ENCODE measurements at regions not wholly inside any gene's neighbourhood (a gene's known extent, or its start where the extent isn't known, plus 50 kb on each side); places are given as distances from the start of the nearest gene placed in this dataset.

DNA sequence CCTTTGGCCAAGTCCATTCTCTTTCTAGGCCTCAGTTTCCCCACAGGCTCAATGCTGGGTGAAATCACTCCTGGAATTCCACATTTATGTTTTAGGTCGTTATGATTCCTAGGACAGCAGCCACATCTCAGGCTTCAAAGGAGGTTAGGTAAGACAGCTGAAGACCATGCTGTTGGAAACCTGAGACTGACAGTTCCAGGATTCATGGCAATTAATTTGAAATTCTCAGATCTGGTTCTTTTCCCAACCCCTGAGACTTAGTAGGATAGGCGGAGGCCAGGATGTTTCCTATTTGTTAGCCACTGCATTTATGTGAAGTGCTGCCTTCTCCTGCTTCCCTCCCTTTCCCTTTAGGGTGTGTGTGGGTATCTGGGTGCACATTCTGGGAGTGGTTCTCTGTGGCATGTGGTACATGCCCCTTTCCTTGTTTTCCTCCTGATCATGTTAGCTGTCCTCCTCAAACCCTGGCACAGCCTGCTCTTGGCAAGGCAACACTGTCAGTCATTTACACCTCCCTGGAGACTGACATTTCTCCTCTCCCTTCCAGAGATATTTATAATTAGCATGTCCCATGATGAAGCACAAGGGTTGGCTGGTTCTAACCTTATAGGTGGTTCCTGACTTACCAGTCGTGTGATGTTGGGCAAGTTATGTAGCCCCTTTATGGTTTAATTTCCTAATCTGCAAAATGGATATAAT is 91.4 kb upstream of the SALL1 start:
- DNase-seq (ENCODE audit: insufficient read length, low spot score, missing footprints): no peak
- H3K9me3 ChIP-seq (ENCODE audit: low read depth, low read length): no peaks in the 10 kb centered on the region
- TF ChIP-seq, protein P1, sequence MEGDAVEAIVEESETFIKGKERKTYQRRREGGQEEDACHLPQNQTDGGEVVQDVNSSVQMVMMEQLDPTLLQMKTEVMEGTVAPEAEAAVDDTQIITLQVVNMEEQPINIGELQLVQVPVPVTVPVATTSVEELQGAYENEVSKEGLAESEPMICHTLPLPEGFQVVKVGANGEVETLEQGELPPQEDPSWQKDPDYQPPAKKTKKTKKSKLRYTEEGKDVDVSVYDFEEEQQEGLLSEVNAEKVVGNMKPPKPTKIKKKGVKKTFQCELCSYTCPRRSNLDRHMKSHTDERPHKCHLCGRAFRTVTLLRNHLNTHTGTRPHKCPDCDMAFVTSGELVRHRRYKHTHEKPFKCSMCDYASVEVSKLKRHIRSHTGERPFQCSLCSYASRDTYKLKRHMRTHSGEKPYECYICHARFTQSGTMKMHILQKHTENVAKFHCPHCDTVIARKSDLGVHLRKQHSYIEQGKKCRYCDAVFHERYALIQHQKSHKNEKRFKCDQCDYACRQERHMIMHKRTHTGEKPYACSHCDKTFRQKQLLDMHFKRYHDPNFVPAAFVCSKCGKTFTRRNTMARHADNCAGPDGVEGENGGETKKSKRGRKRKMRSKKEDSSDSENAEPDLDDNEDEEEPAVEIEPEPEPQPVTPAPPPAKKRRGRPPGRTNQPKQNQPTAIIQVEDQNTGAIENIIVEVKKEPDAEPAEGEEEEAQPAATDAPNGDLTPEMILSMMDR (IDR thresholded peaks at IDR 0.05; ENCODE audit: extremely low read depth, low read depth, low read length): no peak
- no peak overlapping the region for H2AFZ ChIP-seq (ENCODE audit: low read length)
- no peaks in the 10 kb centered on the region for H3K79me2 ChIP-seq (ENCODE audit: insufficient read depth, low read length)
- no peaks in the 10 kb centered on the region for H3K36me3 ChIP-seq (ENCODE audit: insufficient read depth, low read length)
- H3K27me3 ChIP-seq (ENCODE audit: insufficient read depth, low read length): no peaks in the 10 kb centered on the region
- no peak overlapping the region for H3K4me2 ChIP-seq (ENCODE audit: insufficient read depth, low read length)
- no peak overlapping the region for H3K27ac ChIP-seq (ENCODE audit: low read depth, low read length)
- H3K4me3 ChIP-seq (ENCODE audit: insufficient read depth, low read length): no peak overlapping the region
- no peaks in the 10 kb centered on the region for H4K20me1 ChIP-seq (ENCODE audit: insufficient read depth, low read length)
- H3K4me1 ChIP-seq (ENCODE audit: insufficient read depth, low read length): no peaks in the 10 kb centered on the region

DNA sequence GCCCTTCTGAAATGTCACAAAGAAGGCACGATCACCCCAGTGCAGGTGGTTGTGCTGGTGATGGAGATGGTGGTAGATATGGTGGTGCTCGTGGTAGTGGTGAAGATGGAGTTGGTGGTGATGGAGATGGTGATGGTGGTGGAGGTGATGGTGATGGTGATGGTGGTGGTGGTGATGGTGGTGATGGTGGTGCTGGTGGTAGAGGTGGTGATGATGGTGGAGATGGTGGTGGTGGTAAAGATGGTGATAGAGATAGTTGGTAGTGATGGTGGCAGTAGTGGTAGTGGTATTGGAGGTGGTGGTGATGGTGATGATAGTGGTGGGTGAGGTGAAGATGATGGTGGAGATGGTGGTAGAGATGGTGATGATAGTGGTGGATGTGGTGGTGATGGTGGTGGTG is 88.1 kb upstream of the SALL1 start:
- Histone ChIP-seq H3K79me2 (ENCODE audit: insufficient read depth, low read length) (no peaks in the 10 kb centered on the region), H3K27ac (ENCODE audit: low read depth, low read length) (no peak overlapping the region), H3K4me3 (ENCODE audit: insufficient read depth, low read length) (no peak overlapping the region), H4K20me1 (ENCODE audit: insufficient read depth, low read length) (no peaks in the 10 kb centered on the region), H3K9me3 (ENCODE audit: low read depth, low read length) (no peaks in the 10 kb centered on the region), H2AFZ (ENCODE audit: low read length) (no peak overlapping the region), H3K27me3 (ENCODE audit: insufficient read depth, low read length) (no peaks in the 10 kb centered on the region), H3K36me3 (ENCODE audit: insufficient read depth, low read length) (no peaks in the 10 kb centered on the region), H3K4me1 (ENCODE audit: insufficient read depth, low read length) (no peaks in the 10 kb centered on the region), H3K4me2 (ENCODE audit: insufficient read depth, low read length) (no peak overlapping the region)
- TF ChIP-seq, protein P1 (IDR thresholded peaks at IDR 0.05; ENCODE audit: extremely low read depth, low read depth, low read length): no peak
- DNase-seq (ENCODE audit: insufficient read length, low spot score, missing footprints): no peak

DNA sequence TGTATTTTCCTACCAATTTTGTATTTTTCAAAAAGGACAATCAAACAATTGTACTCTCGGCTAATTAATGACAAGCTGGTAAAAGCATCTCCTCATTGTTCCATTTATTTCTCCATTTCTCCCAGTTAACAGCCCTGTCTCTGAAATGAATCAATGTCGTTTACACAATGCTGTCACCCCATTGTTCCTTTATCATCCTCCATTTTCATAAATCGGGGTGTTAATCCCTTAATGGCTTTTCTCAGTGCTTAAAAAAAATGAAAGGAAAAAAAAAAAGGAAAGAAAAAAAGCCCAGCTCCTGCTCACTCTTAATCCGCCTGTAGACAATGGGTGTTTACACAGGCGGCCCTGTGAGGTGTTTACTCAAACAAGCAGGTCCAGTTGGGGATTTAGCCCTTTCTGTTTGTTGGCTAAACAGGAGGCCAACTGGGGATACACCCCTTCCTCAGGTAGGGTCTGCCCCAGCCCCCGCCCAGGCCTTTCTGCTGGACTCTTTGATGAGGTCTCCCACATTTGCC is 86.8 kb upstream of the SALL1 start:
- TF ChIP-seq, protein P1 (IDR thresholded peaks at IDR 0.05; ENCODE audit: extremely low read depth, low read depth, low read length): no peak
- Histone ChIP-seq H3K9me3 (ENCODE audit: low read depth, low read length) (no peaks in the 10 kb centered on the region), H3K4me1 (ENCODE audit: insufficient read depth, low read length) (no peaks in the 10 kb centered on the region), H3K27ac (ENCODE audit: low read depth, low read length) (no peak overlapping the region), H3K27me3 (ENCODE audit: insufficient read depth, low read length) (no peaks in the 10 kb centered on the region), H3K4me3 (ENCODE audit: insufficient read depth, low read length) (no peak overlapping the region), H3K4me2 (ENCODE audit: insufficient read depth, low read length) (no peak overlapping the region), H2AFZ (ENCODE audit: low read length) (no peak overlapping the region), H4K20me1 (ENCODE audit: insufficient read depth, low read length) (no peaks in the 10 kb centered on the region), H3K36me3 (ENCODE audit: insufficient read depth, low read length) (no peaks in the 10 kb centered on the region), H3K79me2 (ENCODE audit: insufficient read depth, low read length) (no peaks in the 10 kb centered on the region)
- DNase-seq (ENCODE audit: insufficient read length, low spot score, missing footprints): no peak

DNA sequence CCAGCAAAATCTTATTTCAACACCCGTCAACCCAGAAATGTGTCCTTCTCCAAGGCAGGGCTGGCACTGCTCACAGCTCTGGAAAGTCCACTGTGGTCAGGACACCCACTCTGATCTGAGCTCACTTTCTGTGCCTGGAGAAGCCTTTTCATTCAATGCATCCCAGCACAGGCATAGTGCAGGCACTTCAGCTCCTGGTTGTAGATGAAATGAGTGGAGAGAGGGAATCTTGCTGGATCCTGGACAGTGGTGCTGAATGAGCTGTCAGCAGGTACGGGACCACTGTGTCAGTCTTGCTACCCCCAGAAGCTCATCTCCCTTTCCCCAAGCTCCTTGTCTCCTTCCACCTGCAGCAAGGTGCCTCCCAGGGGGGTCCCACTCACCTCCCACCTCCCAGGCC is 86.1 kb upstream of the SALL1 start:
- Histone ChIP-seq H3K27ac (ENCODE audit: low read depth, low read length) (no peak overlapping the region), H3K4me2 (ENCODE audit: insufficient read depth, low read length) (no peak overlapping the region), H2AFZ (ENCODE audit: low read length) (no peak overlapping the region), H3K4me1 (ENCODE audit: insufficient read depth, low read length) (no peaks in the 10 kb centered on the region), H3K4me3 (ENCODE audit: insufficient read depth, low read length) (no peak overlapping the region), H3K79me2 (ENCODE audit: insufficient read depth, low read length) (no peaks in the 10 kb centered on the region), H4K20me1 (ENCODE audit: insufficient read depth, low read length) (no peaks in the 10 kb centered on the region), H3K9me3 (ENCODE audit: low read depth, low read length) (no peaks in the 10 kb centered on the region), H3K36me3 (ENCODE audit: insufficient read depth, low read length) (no peaks in the 10 kb centered on the region), H3K27me3 (ENCODE audit: insufficient read depth, low read length) (no peaks in the 10 kb centered on the region)
- TF ChIP-seq, protein P1 (IDR thresholded peaks at IDR 0.05; ENCODE audit: extremely low read depth, low read depth, low read length): no peak
- no peak for DNase-seq (ENCODE audit: insufficient read length, low spot score, missing footprints)
